ENCODE measurements at regions not wholly inside any gene's neighbourhood (a gene's known extent, or its start where the extent isn't known, plus 50 kb on each side); places are given as distances from the start of the nearest gene placed in this dataset.
A peak's percentile ranks its signal among the peaks of the same experiment; 100 is the strongest.
"Not testable (repeated sequence)": the region's sequence is repeated elsewhere in the genome, so short reads cannot be mapped to it uniquely, and the experiment has no call there.

DNA sequence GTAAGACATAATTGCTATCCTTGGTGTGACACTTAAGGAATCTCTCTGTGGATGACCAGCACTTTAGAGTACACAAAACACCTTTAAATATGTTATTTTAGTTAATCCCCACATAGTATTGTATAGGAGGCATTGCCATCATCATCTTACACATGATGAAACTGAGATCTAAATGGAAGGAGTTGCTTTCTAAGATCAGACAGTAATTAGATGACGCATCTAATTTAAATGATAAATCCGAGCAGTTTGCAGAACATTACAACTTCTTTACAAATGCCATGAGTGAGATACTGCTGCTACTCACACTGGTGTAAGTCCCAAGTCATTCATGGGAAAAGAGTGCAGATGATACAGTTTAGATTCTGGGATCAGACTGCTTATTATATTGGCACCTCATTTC lies 431.9 kb downstream of the MFSD1 start:
- no peak for DNase-seq (ENCODE audit: low spot score)

DNA sequence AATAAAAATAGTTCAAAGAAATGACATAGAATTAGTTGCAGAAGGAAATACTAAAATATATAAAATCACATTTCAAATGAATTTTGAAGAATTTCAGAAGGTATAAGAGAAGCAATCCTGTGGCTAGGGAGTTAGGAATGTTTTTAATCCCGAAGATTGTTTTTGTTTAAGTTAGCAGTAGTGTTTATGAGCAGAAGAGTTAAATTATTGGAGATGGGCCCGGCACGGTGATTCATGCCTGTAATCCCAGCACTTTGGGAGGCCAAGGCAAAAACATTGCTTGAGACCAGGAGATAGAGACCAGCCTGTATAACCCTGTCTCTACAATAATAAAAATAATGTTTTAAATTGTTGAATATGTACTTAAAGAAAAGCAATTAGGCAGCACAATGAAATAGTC lies 432.5 kb downstream of the MFSD1 start:
- DNase-seq (ENCODE audit: low spot score) = no peak

DNA sequence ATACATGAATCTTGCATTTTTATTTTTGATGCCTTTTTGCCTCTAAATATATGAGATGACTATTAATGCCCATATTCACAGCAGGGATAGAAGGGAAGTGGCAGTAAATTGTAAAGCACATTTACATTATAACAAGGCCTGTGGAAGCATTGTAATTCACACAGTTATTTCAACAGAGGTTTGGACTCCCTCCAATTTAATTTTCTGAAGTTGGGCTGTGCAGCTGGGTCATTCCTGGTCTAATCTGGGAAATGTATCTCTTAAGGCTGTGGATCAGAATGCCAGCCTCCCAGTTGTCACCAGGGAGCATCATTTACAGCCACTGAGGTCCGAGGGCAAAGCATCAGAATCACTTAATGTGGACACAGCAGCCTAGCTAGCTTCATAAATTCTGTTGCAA lies 434.5 kb downstream of the MFSD1 start:
- DNase-seq (ENCODE audit: low spot score) = no peak

DNA sequence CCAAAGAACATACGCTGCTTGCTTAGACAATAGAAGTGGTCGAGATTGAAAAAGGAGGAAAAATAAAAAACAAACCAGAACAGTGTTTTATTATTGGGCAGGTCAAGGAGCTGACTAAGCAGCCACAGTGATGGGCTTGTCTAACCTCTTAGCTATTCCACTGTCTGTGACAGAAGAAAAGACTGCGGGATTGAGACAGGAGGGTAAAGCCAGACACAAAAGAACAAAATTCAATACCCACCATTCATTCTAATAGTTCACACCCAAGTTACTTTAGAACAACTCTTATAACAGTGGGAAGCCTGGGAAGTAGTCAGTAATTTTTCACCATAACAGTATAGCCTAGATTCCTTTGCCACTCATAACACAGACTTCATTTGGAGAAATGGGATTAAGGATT lies 435.4 kb downstream of the MFSD1 start:
- no peak for DNase-seq (ENCODE audit: low spot score)

DNA sequence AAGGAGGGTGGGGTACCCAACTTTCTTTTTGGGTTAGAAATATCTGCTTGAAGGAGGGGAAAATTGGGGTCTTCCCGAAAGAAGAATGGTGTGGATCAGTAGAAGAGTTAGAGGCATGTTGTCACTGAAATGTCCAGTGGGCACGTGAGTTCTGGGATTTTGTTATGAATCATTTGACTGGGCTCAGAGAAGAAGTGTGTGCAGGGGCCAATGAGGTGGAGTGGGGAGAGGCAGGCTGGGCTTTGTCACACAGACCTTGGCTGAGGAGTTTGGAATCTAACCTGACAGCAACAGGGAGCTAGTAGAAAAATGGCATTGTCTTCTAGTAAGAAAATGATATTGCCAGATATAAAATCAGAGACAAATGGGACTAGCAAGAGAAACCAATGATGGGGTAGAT lies 436.8 kb downstream of the MFSD1 start:
- no peak for DNase-seq (ENCODE audit: low spot score)

DNA sequence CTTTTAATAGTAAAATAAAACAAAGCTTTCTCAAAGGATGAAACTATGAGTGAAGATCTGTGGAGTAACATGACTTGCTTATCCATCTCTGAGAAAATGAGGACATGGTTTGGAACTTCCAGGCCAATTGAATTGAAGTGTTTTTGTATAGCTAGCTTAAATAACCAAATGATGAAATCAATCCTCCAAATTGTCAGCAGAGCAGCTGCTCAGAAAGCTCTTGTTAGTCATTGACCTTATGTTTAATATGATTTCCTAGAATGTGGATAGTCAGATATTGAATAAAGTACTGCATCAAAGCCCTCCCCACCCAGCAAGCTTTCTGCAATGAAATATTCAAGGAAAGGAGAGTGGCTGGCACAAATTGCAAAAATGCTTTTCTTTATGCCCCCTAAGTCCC lies 437.2 kb downstream of the MFSD1 start:
- no peak for DNase-seq (ENCODE audit: low spot score)

DNA sequence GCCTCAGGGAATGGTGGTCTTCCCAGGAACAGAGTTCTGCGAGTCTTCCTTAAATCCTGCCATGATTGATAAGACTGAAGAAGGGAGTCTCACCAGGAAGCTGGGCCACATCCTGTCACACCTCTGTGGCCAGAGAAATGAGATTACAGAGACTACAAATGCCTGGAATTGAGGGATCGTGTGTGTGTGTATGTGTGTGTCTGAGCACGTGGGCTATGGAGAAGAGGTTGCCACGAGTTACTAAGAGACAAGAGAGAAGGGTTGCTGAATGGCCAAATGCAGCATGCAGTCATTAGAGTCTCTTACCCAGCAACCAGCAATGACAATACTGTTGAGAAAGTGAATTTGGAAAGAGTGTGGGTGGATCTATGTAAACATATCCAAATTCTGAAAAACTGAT lies 443.1 kb downstream of the MFSD1 start:
- no peak for DNase-seq (ENCODE audit: low spot score)

DNA sequence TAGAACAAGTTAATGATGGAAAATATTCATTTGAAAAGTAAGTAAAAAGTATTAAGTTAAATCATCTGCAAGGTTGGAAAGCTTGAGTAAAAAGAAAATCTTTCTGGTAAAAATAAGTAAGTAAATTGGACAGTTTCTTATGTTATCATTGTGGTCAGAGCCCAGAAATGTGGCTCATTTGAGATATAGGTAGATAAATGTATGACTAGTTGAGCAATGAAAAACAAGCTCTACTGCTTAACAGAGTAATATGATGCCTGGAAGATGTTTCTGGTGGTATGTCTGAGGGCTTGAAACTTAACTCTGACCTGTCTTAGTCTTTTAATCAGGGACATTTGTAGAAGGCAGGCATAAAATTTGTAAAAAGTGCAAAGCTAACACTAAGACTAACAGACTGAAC lies 444.0 kb downstream of the MFSD1 start:
- no peak for DNase-seq (ENCODE audit: low spot score)

DNA sequence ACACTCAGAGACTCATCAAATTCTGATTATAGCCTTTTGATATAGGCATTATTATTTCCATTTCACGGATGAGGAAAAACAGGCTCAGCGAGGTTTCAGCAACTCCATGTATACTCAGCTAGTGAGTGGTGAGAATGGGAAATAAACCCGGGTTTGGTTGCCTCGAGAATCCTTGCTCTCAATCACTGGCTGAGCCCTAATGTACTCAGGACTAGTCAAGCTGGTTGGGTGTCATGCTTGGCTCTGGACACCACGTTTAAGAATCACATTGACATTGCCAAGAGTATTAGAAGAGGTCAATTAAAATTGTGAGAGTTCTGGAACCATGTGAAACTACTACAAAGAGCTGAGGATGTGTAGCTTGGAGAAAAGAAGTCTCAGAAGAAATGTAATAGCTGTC lies 444.5 kb downstream of the MFSD1 start:
- no peak for DNase-seq (ENCODE audit: low spot score)

DNA sequence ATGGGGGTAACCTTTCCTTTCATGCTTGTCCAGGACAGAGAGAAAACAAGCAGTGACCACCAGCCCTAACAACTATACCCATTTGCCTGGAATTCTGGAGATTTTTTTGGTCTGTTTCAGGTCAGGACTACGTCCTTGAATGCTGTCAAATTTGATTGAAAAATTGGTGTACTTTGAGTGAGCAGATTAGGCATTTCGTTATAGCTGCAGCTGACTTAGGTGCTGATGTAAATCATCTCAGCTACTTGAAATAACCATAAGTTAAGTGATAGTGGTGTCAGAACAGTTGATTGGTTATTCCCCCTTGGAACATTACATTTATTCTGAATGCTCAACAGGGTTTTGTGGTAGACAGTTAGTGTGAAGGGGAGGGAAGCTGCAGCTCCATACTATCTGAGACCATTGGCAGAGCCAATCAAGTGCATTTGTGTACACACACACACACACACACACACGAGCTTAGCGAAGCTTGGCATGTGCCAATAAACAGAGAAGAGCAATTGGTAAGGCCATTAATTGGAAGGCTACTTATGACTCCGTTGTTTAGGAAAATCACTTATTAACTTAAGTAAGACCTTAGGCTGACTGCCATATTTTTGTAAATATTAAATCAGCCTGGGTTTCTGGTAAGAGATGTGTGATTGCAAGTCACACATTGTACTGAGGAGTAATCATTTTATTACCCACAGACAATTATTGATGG lies 447.8 kb downstream of the MFSD1 start:
- DNase-seq (ENCODE audit: low spot score) = no peak

DNA sequence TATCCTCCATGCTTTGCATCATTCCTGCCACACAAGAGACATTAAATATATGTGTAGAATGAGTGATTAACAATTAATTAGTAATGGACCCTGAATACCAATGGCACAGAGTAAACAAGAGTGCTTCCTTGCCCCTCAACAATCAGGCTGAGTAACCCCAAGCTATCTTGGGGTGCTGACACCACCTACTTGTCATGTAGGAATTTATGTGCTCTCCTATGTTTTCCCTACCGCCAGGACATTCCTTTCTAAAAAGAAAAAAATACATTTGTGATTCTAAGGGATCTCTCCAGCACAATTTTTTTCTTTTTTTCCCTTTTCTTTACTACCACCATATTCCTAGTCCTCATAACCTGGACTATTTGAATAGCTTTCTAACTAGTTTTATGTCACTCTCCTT lies 449.1 kb downstream of the MFSD1 start:
- no peak for DNase-seq (ENCODE audit: low spot score)

DNA sequence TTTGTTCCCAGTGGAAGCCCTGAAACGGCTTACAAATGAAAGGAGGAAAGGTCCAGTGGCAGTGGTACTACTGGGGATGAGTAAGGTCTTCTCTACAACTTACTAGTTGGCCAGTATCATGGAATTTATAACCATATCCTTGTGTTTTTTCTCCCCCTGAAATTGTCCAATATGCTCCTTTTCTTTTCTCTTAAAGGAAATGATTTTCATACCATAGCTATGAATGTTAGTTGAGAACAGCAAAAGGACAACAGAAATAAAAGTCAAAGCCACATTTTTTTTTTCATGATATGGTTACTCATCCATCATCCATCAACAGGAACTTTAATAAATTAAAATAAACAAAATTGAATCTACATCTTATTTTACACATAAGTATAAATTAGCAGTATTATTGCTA lies 450.4 kb downstream of the MFSD1 start:
- no peak for DNase-seq (ENCODE audit: low spot score)

DNA sequence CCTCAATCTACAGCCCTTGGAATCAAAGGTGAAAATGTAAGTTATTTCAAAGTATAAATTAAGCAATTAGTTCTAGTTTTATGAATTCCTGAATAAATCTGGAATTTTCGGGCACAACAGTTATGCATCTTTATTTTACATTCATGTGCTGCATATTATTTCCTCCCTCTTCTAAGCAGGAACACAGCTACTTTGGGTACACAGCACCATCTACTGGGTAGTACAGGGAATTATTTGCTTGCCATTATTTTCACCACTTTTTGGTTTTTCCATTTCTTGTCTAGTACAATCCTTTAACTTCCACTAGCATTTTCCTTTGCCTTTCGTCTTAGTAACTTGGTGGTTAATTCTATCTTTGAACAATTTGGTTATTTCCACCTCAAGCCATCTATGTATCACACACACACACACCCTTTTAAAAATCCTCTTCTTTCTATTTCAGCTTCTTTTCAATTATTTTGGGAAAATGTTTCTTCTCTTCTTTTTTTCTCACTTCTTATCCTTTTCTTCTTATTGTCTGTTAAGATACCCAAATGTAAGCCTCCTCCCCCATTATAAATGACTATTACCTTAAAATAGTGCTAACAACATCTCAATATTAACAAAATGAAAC lies 451.0 kb downstream of the MFSD1 start:
- DNase-seq (ENCODE audit: low spot score) = peak; percentile 48

DNA sequence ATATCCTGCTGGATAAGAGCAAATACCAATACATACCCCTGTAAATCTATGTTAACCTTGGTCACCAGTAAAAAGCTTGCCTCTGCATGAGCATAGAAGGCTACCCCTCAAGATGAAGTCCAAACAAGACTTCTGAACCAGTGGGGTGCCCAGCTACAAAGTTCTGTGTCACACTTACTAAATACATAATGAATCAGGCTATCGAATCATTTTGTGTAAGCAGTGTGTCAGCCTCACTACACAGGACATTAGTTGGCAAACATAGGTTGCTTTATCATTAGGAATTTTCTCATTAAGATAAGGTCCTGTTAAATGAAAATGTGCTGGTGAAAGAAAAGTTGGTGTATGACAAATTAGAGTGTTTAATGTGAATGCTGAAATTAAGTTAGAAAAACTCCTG lies 452.0 kb downstream of the MFSD1 start:
- DNase-seq (ENCODE audit: low spot score) = no peak

DNA sequence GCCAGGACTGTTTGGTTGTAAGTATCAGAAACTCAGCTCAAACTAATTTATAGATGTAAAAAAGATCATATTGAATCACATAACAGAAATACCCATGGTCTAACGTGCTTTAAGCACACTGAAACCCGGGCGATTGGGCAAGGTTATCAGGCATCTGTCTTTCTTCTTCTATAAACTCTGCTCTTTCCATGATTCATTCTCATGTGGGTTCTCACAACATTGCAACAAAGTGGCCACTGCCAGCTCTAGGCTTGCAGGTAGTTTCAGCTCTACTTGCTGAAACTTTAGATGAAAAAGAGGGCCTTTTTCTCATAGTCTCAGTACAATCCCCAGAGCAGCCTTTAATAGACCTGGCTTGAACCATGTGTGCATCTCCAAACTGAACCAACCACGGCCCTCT lies 456.1 kb downstream of the MFSD1 start:
- DNase-seq (ENCODE audit: low spot score) = no peak

DNA sequence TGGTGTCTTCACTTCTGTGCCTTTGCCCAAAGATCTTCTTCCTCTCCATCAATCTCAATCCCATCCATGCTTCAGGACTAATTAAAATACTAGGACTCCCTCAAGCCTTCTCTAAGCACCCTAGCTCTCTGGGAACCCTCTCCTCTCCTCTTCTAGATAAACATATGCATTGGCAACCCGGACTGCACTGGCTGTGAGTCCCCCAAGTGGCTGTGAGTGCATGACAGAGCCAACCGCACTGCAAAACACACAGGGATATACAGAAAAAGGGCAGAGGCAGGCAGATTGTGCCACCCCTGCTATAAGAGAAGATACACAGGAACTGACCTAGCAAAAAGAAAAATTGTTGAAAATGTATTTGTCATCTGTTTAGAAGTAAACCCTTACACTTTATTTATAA lies 457.1 kb downstream of the MFSD1 start:
- DNase-seq (ENCODE audit: low spot score) = no peak

DNA sequence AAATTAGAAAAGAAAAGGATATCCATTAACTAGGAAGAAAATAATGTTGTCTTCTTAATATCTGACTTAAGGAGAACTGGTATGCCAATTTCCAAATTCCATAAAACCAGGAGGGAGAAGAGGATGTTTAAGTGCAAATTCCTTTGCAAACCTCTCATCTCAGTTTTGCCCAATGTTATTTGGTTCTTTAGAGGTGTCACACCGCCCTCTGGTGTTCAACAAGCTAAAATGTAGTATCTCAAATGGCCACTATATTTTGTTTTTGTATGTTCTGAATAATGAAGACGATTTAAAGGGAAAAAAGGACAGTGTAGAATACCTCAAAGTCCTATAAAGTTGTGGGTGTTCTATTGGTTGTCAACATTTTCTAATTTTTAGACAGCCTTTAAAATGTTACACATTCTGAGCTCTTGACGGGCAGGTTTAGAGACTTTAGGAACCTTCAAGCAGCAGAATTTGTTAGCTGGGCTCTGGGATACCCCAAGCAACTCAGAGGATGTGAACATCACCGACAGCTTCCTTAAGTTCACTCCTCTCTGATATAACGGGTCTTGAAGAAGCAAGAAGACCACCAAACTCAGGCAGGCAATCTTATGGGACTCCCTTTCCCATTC lies 458.3 kb downstream of the MFSD1 start:
- peak; percentile 50 for DNase-seq (ENCODE audit: low spot score)

DNA sequence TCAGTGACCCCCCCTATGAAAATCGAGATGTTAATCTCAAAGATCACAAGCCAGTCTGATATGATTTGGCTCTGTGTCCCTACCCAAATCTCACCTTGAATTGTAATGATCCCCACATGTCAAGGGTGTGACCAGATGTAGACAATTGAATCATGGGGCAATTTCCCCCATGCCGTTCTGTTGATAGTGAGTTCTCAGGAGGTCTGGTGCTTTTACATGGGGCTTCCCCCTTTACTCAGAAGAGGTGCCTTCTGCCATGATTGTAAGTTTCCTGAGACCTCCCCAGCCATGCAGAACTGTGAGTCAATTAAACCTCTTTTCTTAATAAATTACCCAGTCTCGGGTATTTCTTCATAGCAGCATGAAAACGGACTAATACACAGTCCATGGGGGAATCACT lies 459.5 kb downstream of the MFSD1 start:
- not testable (repeated sequence) for DNase-seq (ENCODE audit: low spot score)

DNA sequence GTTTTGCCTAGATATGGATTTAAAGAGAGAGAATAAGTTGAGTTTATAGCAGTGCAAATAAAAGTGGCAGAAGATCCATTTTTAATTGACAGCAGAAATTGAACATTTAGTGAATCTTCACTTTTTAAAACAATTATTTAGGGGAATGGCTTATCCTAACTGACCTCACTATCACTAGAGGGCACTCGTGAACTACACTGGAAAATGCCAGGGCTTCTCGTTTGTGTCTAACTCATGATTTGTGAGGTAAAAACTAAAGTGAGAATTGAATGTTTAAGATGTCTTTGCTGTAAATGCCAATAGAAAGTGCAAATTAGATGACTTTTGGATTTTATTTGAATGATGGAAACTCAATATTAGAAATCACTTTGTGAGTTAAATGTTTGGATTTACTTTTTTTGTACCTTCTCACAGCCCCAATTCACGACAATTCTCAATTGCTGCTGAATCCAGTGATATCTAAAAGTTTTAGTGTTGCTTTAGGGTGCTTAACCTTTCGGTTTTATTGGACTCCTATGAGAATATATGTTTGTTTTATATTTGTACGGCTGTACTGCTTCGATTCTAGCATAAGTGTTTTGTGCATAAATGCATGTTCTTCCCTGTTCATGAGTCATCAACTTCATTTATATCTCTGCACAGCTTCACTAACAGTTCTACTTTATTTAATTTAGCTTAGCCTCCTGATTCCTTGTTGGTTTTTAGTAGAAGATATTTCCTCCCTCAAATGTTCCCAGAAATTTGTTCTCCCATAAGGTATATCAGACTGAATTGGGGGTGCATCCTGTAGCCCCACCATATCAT lies 462.1 kb downstream of the MFSD1 start:
- DNase-seq (ENCODE audit: low spot score) = peak; percentile 69

DNA sequence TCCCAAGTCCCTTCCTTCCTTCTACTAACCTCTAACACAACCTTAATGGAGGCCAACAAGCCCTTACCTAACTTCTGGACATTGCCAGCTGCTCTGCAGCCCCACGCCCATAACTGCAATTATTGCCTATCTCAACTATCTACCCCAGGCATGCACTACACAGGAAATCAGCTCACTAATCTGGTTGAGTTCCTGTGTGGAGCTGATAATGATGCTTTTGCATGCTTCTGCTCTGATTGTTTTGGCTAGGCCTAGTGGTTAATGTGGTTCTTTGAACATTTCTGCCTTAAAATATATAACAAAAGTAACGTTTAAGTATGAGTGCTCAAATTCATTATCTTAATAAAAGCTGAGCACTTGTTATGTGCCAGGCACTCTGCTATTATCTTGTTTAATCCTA lies 463.9 kb downstream of the MFSD1 start:
- DNase-seq (ENCODE audit: low spot score) = no peak

DNA sequence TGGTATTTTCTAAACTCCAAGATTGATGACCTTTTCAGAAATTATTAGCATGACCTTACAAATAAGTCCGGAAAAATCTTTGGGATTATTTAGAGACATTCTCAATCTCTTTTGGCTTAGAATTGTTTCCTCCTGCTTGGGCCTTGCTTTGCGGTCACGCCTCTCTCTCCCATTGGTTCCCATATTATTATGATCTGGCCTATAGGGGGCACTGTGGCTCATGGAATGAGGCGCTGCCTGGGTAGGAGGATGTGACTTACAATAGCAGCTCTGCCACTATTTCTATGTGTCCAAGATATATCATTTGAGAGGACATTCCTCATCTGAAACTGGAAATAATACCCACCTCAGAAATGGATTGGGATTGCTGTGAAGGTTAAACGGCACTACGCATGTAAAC lies 464.9 kb downstream of the MFSD1 start:
- peak; percentile 71 for DNase-seq (ENCODE audit: low spot score)

DNA sequence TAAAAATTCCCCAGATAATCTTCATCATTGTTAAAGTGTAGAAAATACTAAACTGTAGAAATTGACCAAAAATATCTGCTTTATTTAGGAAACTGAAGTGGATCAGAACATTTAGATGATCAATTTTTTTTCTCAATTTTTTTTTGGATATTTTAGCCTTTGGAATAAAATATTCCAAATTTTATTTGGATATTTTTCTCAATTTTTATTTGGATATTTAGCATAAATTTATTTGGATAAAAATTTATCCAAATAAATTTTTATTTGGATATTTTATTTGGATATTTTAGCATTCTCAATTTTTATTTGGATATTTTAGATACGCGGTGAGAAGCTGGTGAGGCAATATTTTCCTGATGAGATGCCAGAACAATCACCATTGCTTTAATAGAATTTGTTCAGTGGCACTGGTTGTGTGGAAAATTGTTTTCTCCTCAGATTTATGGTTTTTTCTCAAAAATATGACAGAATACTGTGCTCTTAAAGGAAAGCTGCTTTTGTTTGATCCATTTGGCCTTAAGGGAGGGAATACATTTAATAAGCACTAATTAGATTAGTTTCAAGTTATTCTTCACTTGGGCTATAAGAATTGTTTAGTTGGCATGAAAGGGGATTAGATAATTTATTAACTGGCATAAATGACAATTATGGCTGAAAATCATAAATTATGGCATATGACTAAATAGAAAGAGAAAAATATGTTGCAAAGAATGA lies 470.1 kb downstream of the MFSD1 start:
- DNase-seq (ENCODE audit: low spot score) = no peak

Measured in COLO829 (cell line).